H9 (cell line): ENCODE measurements at regions not wholly inside any gene's neighbourhood (a gene's known extent, or its start where the extent isn't known, plus 50 kb on each side); places are given as distances from the start of the nearest gene placed in this dataset.

Experiments used
- DNase-seq: peaks from one replicate; pipeline ENCODE4 v3.0.0-alpha.2; 2017
- H2AFZ ChIP-seq: one replicate; pipeline ENCODE4 v1.6.1; 2013; ENCODE audit warnings: mild to moderate bottlenecking, low read length, control low read depth, moderate library complexity
- H2AK5ac ChIP-seq: 2 replicates; pipeline ENCODE4 v1.6.1; 2013; ENCODE audit warnings: low read length, control low read depth, mixed read lengths; ENCODE audit not compliant: insufficient read length
- H2BK120ac ChIP-seq: one replicate; pipeline ENCODE4 v1.6.1; 2013; ENCODE audit warnings: low read depth, mild to moderate bottlenecking, low read length, control low read depth, inconsistent platforms; ENCODE audit not compliant: poor library complexity, severe bottlenecking
- H2BK12ac ChIP-seq: 2 replicates; pipeline ENCODE4 v1.6.1; 2013; ENCODE audit warnings: low read length, control low read depth, mixed read lengths, low read depth; ENCODE audit not compliant: insufficient read length
- H2BK15ac ChIP-seq: 2 replicates; pipeline ENCODE4 v1.6.1; 2013; ENCODE audit warnings: low read depth, low read length, control low read depth
- H2BK20ac ChIP-seq: one replicate; pipeline ENCODE4 v1.6.1; 2013; ENCODE audit warnings: low read depth, mild to moderate bottlenecking, low read length, control low read depth, inconsistent platforms; ENCODE audit not compliant: poor library complexity, severe bottlenecking
- H2BK5ac ChIP-seq: 2 replicates; pipeline ENCODE4 v1.6.1; 2013; ENCODE audit warnings: low read length, control low read depth, mixed read lengths; ENCODE audit not compliant: insufficient read length
- H3K14ac ChIP-seq: 2 replicates; pipeline ENCODE4 v1.6.1; 2013; ENCODE audit warnings: low read length, control low read depth; ENCODE audit not compliant: insufficient read depth
- H3K18ac ChIP-seq: 2 replicates; pipeline ENCODE4 v1.6.1; 2013; ENCODE audit warnings: low read depth, mild to moderate bottlenecking, mixed read lengths, low read length, control low read depth; ENCODE audit not compliant: insufficient read length
- H3K23ac ChIP-seq: 2 replicates; pipeline ENCODE4 v1.6.1; 2013; ENCODE audit warnings: low read length, control low read depth, mixed read lengths, low read depth; ENCODE audit not compliant: insufficient read length
- H3K23me2 ChIP-seq: 2 replicates; pipeline ENCODE4 v1.6.1; 2013; ENCODE audit warnings: low read depth, mild to moderate bottlenecking, mixed read lengths, low read length, control low read depth; ENCODE audit not compliant: insufficient read length, poor library complexity, severe bottlenecking
- H3K27ac ChIP-seq: 2 replicates; pipeline ENCODE4 v1.5.1; 2013; ENCODE audit warnings: low read length, control low read depth, mixed read lengths, low read depth; ENCODE audit not compliant: insufficient read length
- H3K27me3 ChIP-seq: 2 replicates; pipeline ENCODE4 v1.6.1; 2013; ENCODE audit warnings: low read length, control low read depth, inconsistent platforms; ENCODE audit not compliant: insufficient read depth
- H3K4ac ChIP-seq: 2 replicates; pipeline ENCODE4 v1.6.1; 2013; ENCODE audit warnings: low read depth, mild to moderate bottlenecking, control low read depth, inconsistent platforms, low read length, moderate library complexity
- H3K4me1 ChIP-seq: 2 replicates; pipeline ENCODE4 v1.6.1; 2013; ENCODE audit warnings: low read length, control low read depth, inconsistent platforms; ENCODE audit not compliant: insufficient read depth
- H3K4me2 ChIP-seq: 2 replicates; pipeline ENCODE4 v1.6.1; 2013; ENCODE audit warnings: low read length, control low read depth, mixed read lengths; ENCODE audit not compliant: insufficient read length, insufficient read depth
- H3K56ac ChIP-seq: 2 replicates; pipeline ENCODE4 v1.6.1; 2013; ENCODE audit warnings: low read depth, mild to moderate bottlenecking, mixed read lengths, low read length, control low read depth; ENCODE audit not compliant: insufficient read length
- H3K79me1 ChIP-seq: 2 replicates; pipeline ENCODE4 v1.6.1; 2013; ENCODE audit warnings: low read depth, mild to moderate bottlenecking, moderate library complexity, low read length, control low read depth, inconsistent platforms; ENCODE audit not compliant: insufficient read depth, poor library complexity, severe bottlenecking
- H3K79me2 ChIP-seq: 2 replicates; pipeline ENCODE4 v1.6.1; 2013; ENCODE audit warnings: low read length, control low read depth, inconsistent platforms; ENCODE audit not compliant: insufficient read depth
- H3K9ac ChIP-seq: 2 replicates; pipeline ENCODE4 v1.6.1; 2013; ENCODE audit warnings: low read length, control low read depth, mixed read lengths; ENCODE audit not compliant: insufficient read length; ENCODE audit errors: extremely low read depth
- H3K9me3 ChIP-seq: one replicate; pipeline ENCODE4 v1.6.1; 2013; ENCODE audit warnings: low read depth, low read length, inconsistent platforms; ENCODE audit not compliant: control insufficient read depth
- H3T11ph ChIP-seq: one replicate; pipeline ENCODE4 v1.6.1; 2013; ENCODE audit warnings: mild to moderate bottlenecking, low read length, control low read depth, inconsistent platforms
- H4K20me1 ChIP-seq: one replicate; pipeline ENCODE4 v1.6.1; 2013; ENCODE audit not compliant: control insufficient read depth, insufficient read length, insufficient read depth
- H4K5ac ChIP-seq: 2 replicates; pipeline ENCODE4 v1.6.1; 2013; ENCODE audit warnings: low read depth, mild to moderate bottlenecking, mixed read lengths, low read length, control low read depth; ENCODE audit not compliant: insufficient read length
- H4K8ac ChIP-seq: replicated peaks from 2 replicates; pipeline ENCODE4 v1.6.1; 2013; ENCODE audit warnings: low read length, control low read depth, mixed read lengths, low read depth; ENCODE audit not compliant: insufficient read length
- H4K91ac ChIP-seq: 2 replicates; pipeline ENCODE4 v1.6.1; 2013; ENCODE audit warnings: low read depth, mild to moderate bottlenecking, moderate library complexity, mixed read lengths, low read length, control low read depth; ENCODE audit not compliant: insufficient read length
- H3K27ac Mint-ChIP-seq, 3 experiments: 2 replicates in 2 of 3; 3 replicates in 1 of 3; pipeline ENCODE4 v1.8.0; 2020 to 2021; ENCODE audit warnings: mixed read lengths in 3 of 3, mild to moderate bottlenecking in 1 of 3, moderate library complexity in 1 of 3
- H3K27me3 Mint-ChIP-seq: 2 replicates; pipeline ENCODE4 v1.8.0; 2021; ENCODE audit warnings: low read depth, mild to moderate bottlenecking, moderate library complexity, mixed read lengths
- H3K36me3 Mint-ChIP-seq, 3 experiments: 2 replicates in 2 of 3; 3 replicates in 1 of 3; pipeline ENCODE4 v1.8.0; 2020 to 2021; ENCODE audit warnings: low read depth in 3 of 3, mixed read lengths in 3 of 3; ENCODE audit not compliant: insufficient read depth in 1 of 3
- H3K4me1 Mint-ChIP-seq, 2 experiments: 2 replicates each; pipeline ENCODE4 v1.8.0; 2020; ENCODE audit warnings: mixed read lengths in 2 of 2
- H3K4me3 Mint-ChIP-seq, 2 experiments: 2 replicates in 1 of 2; 3 replicates in 1 of 2; pipeline ENCODE4 v1.8.0; 2020 to 2021; ENCODE audit warnings: mild to moderate bottlenecking in 2 of 2, mixed read lengths in 2 of 2, moderate library complexity in 1 of 2
- H3K9me3 Mint-ChIP-seq, 2 experiments: 2 replicates in 1 of 2; 3 replicates in 1 of 2; pipeline ENCODE4 v1.8.0; 2020; ENCODE audit warnings: mild to moderate bottlenecking in 2 of 2, mixed read lengths in 2 of 2, moderate library complexity in 1 of 2
- CTCF ChIP-seq: fragments of 200-600 bp; sonication (generic); conservative IDR thresholded peaks from 3 replicates; pipeline ENCODE4 v1.8.0; 2021; ENCODE audit warnings: antibody characterized with exemption, mild to moderate bottlenecking
- WGBS: extraction: QIAGEN DNeasy Blood & Tissue Kit; methylation state at CpG from one replicate; pipeline ENCODE4 v1.1.7; 2013; ENCODE audit warnings: missing lambda C conversion rate, low lambda C conversion rate, mixed read lengths; ENCODE audit not compliant: insufficient read length; ENCODE audit errors: extremely low coverage; 5-methylcytosine and 5-hydroxymethylcytosine counted together

DNA sequence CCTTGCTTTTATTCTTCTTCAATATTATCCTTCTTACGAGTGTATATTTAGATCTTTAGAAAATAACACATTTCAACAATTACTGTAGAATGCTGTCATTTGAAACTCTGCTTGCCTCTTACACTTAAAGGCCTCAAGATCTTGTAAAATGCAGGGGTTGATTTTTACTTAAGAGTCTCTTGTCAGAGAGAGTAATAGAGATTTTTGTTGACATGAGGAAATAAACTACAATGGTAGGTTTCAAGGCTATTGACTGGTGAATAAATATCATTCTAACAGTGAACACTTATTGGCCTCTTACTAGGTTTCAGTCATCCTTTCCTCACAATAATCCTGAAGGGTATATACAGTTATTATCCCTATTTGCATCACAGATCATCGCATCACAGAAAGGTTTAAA lies 344.6 kb downstream of the GBE1 start:
- TF ChIP-seq CTCF = no peak
- H3K18ac ChIP-seq = no peak overlapping the region
- no peaks in the 10 kb centered on the region for H3K9me3 ChIP-seq
- H2AFZ ChIP-seq = no peak overlapping the region
- H3K36me3 Mint-ChIP-seq = no peaks in the 10 kb centered on the region
- DNase-seq = no peak
- H3K4me1 Mint-ChIP-seq = peaks cover 0 to 2% of the 10 kb centered on the region in 2 experiments; a peak in 2 of 4 replicates
- no peak overlapping the region for H4K8ac ChIP-seq
- H3K27me3 Mint-ChIP-seq = no peaks in the 10 kb centered on the region
- H3K79me1 ChIP-seq = no peaks in the 10 kb centered on the region
- H3K4ac ChIP-seq = no peak overlapping the region
- no peak overlapping the region for H3K14ac ChIP-seq
- H3K79me2 ChIP-seq = no peaks in the 10 kb centered on the region
- no CpG with 5 or more reads among the region's 2 CpGs for WGBS
- H3K23me2 ChIP-seq = no peaks in the 10 kb centered on the region
- H3K4me3 Mint-ChIP-seq = no peak overlapping the region
- H4K91ac ChIP-seq = no peak overlapping the region
- no peaks in the 10 kb centered on the region for H3K9me3 Mint-ChIP-seq
- H3K27ac Mint-ChIP-seq = no peak overlapping the region; a peak in 1 of 7 replicates
- no peak overlapping the region for H3K9ac ChIP-seq
- no peak overlapping the region for H2AK5ac ChIP-seq
- H4K20me1 ChIP-seq = no peaks in the 10 kb centered on the region
- no peak overlapping the region for H2BK120ac ChIP-seq
- H2BK12ac ChIP-seq = no peak overlapping the region
- no peak overlapping the region for H3K4me2 ChIP-seq
- H3K27me3 ChIP-seq = no peaks in the 10 kb centered on the region
- H4K5ac ChIP-seq = no peak overlapping the region
- H3K27ac ChIP-seq = no peak overlapping the region
- H2BK20ac ChIP-seq = no peak overlapping the region
- H3K23ac ChIP-seq = no peak overlapping the region
- H3K56ac ChIP-seq = no peak overlapping the region
- H2BK5ac ChIP-seq = no peak overlapping the region
- H3T11ph ChIP-seq = no peak overlapping the region
- H2BK15ac ChIP-seq = no peak overlapping the region
- no peaks in the 10 kb centered on the region for H3K4me1 ChIP-seq
